Fibroblast of skin of right biceps (primary cell): ENCODE measurements at regions not wholly inside any gene's neighbourhood (a gene's known extent, or its start where the extent isn't known, plus 50 kb on each side); places are given as distances from the start of the nearest gene placed in this dataset.

Experiments used
- DNase-seq: peaks from one replicate; pipeline ENCODE4 v3.0.0-alpha.2; 2013

GRCh38 chr10:71025535-71025934 is 137.2 kb upstream of the PCBD1 start:
- no peak for DNase-seq

- DNase-seq, result no peak
Measured at GRCh38 chr10:71028066-71028465, 139.7 kb upstream of the PCBD1 start.

GRCh38 chr10:71029411-71029892 is 141.1 kb upstream of the PCBD1 start:
- no peak for DNase-seq

- no peak for DNase-seq
Measured at GRCh38 chr10:71029907-71030306, 141.5 kb upstream of the PCBD1 start.

- no peak for DNase-seq
Measured at GRCh38 chr10:71031026-71031425, 142.7 kb upstream of the PCBD1 start.

GRCh38 chr10:71031603-71032002 is 143.2 kb upstream of the PCBD1 start:
- DNase-seq, result no peak

GRCh38 chr10:71032887-71033286 is 144.5 kb upstream of the PCBD1 start:
- no peak for DNase-seq

- DNase-seq, result no peak
Measured at GRCh38 chr10:71033396-71033980, 145.1 kb upstream of the PCBD1 start.

GRCh38 chr10:71035511-71036296 is 147.3 kb upstream of the PCBD1 start:
- DNase-seq, result no peak

GRCh38 chr10:71036297-71036966 is 148.1 kb upstream of the PCBD1 start:
- DNase-seq, result no peak

GRCh38 chr10:71038091-71038633 is 149.8 kb upstream of the PCBD1 start:
- no peak for DNase-seq

GRCh38 chr10:71038921-71039320 is 150.6 kb upstream of the PCBD1 start:
- DNase-seq, result no peak

- no peak for DNase-seq
Measured at GRCh38 chr10:71039551-71039950, 151.2 kb upstream of the PCBD1 start.

GRCh38 chr10:71040343-71040742 is 152.0 kb upstream of the PCBD1 start:
- DNase-seq, result no peak

- no peak for DNase-seq
Measured at GRCh38 chr10:71040846-71041605, 152.7 kb upstream of the PCBD1 start.

- no peak for DNase-seq
Measured at GRCh38 chr10:71042216-71042615, 153.9 kb upstream of the PCBD1 start.

GRCh38 chr10:71042699-71043098 is 154.3 kb upstream of the PCBD1 start:
- DNase-seq, result no peak

- no peak for DNase-seq
Measured at GRCh38 chr10:71043858-71044257, 155.5 kb upstream of the PCBD1 start.

GRCh38 chr10:71044720-71045119 is 156.4 kb upstream of the PCBD1 start:
- DNase-seq, result no peak

GRCh38 chr10:71045204-71045809 is 156.9 kb upstream of the PCBD1 start:
- no peak for DNase-seq

- no peak for DNase-seq
Measured at GRCh38 chr10:71045936-71046335, 157.6 kb upstream of the PCBD1 start.

GRCh38 chr10:71046747-71047146 is 158.4 kb upstream of the PCBD1 start:
- DNase-seq, result no peak
